ENCODE measurements at regions not wholly inside any gene's neighbourhood (a gene's known extent, or its start where the extent isn't known, plus 50 kb on each side); places are given as distances from the start of the nearest gene placed in this dataset.

- Histone ChIP-seq H3K79me2 (ENCODE audit: insufficient read depth, low read depth) (no peaks in the 10 kb centered on the region), H3K4me1 (ENCODE audit: low read depth, poor library complexity, severe bottlenecking) (no peaks in the 10 kb centered on the region), H3K27ac (no peak overlapping the region), H3K27me3 (ENCODE audit: insufficient read depth, low read depth) (no peaks in the 10 kb centered on the region), H3K4me3 (IDR thresholded peaks at IDR 0.05; ENCODE audit: insufficient read depth, low read depth, low read length) (no peak overlapping the region), H3K36me3 (ENCODE audit: insufficient read depth) (no peaks in the 10 kb centered on the region), H3K9ac (no peak overlapping the region), H4K20me1 (ENCODE audit: insufficient read depth) (no peaks in the 10 kb centered on the region), H3K4me2 (no peak overlapping the region), H2AFZ (ENCODE audit: low read depth) (no peak overlapping the region)
- TF ChIP-seq, protein P1, sequence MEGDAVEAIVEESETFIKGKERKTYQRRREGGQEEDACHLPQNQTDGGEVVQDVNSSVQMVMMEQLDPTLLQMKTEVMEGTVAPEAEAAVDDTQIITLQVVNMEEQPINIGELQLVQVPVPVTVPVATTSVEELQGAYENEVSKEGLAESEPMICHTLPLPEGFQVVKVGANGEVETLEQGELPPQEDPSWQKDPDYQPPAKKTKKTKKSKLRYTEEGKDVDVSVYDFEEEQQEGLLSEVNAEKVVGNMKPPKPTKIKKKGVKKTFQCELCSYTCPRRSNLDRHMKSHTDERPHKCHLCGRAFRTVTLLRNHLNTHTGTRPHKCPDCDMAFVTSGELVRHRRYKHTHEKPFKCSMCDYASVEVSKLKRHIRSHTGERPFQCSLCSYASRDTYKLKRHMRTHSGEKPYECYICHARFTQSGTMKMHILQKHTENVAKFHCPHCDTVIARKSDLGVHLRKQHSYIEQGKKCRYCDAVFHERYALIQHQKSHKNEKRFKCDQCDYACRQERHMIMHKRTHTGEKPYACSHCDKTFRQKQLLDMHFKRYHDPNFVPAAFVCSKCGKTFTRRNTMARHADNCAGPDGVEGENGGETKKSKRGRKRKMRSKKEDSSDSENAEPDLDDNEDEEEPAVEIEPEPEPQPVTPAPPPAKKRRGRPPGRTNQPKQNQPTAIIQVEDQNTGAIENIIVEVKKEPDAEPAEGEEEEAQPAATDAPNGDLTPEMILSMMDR (conservative IDR thresholded peaks at IDR 0.05; ENCODE audit: low read depth, low read length) = no peak
Observed at GRCh38 chr13:109415057-109415456, 371.3 kb downstream of the IRS2 start.

GRCh38 chr13:109412283-109412901, 374.0 kb downstream of the IRS2 start:
- Histone ChIP-seq H3K36me3 (ENCODE audit: insufficient read depth) (no peaks in the 10 kb centered on the region), H3K4me1 (ENCODE audit: low read depth, poor library complexity, severe bottlenecking) (no peaks in the 10 kb centered on the region), H3K79me2 (ENCODE audit: insufficient read depth, low read depth) (no peaks in the 10 kb centered on the region), H3K9ac (no peak overlapping the region), H4K20me1 (ENCODE audit: insufficient read depth) (no peaks in the 10 kb centered on the region), H3K27ac (no peak overlapping the region), H3K4me3 (IDR thresholded peaks at IDR 0.05; ENCODE audit: insufficient read depth, low read depth, low read length) (no peak overlapping the region), H3K4me2 (no peak overlapping the region), H3K27me3 (ENCODE audit: insufficient read depth, low read depth) (no peaks in the 10 kb centered on the region), H2AFZ (ENCODE audit: low read depth) (no peak overlapping the region)
- TF ChIP-seq, protein P1 (conservative IDR thresholded peaks at IDR 0.05; ENCODE audit: low read depth, low read length) = no peak

DNA sequence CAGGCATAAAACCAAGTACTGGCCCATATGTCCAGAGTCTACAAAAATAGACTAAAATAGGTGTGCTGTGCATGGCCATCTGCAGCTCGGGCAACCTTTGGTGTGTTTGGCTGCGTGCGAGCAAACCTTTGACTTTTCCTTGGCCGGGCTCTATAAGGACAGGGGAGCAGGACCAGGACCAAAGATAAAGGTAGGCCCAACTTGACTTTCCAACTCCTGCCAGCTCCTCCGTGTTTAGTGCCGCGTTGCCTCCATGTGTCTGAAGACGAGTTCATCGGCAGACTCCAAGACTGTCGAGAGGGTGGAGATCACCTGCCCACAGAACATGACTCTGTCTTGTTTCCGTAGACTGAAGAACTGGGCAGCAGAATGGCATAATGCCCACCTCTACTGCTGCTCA, 375.5 kb downstream of the IRS2 start:
- Histone ChIP-seq H3K27me3 (ENCODE audit: insufficient read depth, low read depth) (no peaks in the 10 kb centered on the region), H4K20me1 (ENCODE audit: insufficient read depth) (no peaks in the 10 kb centered on the region), H3K4me2 (no peak overlapping the region), H3K27ac (no peak overlapping the region), H2AFZ (ENCODE audit: low read depth) (no peak overlapping the region), H3K4me1 (ENCODE audit: low read depth, poor library complexity, severe bottlenecking) (no peaks in the 10 kb centered on the region), H3K4me3 (IDR thresholded peaks at IDR 0.05; ENCODE audit: insufficient read depth, low read depth, low read length) (no peak overlapping the region), H3K9ac (no peak overlapping the region), H3K79me2 (ENCODE audit: insufficient read depth, low read depth) (no peaks in the 10 kb centered on the region), H3K36me3 (ENCODE audit: insufficient read depth) (no peaks in the 10 kb centered on the region)
- TF ChIP-seq, protein P1 (conservative IDR thresholded peaks at IDR 0.05; ENCODE audit: low read depth, low read length) = no peak

DNA sequence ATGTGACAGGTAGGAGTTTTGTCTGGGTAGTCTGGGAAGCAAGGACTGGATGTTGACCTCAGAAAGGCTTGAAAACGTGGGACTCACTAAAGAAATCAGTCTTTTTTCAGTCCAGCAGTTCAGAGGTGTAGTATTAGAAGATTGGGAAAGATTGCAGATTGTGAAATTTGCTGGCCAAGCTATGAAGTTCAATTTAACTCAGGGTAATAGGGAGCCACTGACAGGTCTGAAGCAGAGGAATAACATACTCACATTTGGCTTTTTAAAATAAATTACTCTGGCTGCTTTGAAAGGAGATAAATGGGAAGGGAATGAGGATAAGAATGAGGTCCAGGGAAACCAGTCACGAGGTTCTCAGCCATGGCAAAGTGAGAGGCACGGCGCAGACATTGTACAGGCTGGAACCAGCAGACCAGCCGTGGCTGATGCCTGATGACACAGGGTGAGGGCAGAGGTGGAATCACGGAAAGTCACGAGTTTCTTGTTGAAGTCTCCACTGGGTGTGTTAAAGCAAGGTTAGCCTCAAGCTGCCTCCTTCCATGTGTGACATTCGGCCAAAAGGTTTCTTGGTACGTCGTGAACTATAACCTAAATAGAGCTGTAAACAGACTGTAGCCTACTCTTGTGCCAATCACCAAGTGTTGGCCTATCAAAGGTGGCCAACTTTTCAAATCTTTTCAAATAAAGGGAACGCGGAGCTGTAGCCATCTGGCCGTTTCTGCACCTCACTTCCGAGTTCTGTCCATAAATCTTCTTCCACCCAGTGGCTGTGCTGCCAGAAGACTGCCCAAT, 377.6 kb downstream of the IRS2 start:
- Histone ChIP-seq H3K4me3 (IDR thresholded peaks at IDR 0.05; ENCODE audit: insufficient read depth, low read depth, low read length) (no peak overlapping the region), H3K4me1 (ENCODE audit: low read depth, poor library complexity, severe bottlenecking) (no peaks in the 10 kb centered on the region), H4K20me1 (ENCODE audit: insufficient read depth) (no peaks in the 10 kb centered on the region), H3K27me3 (ENCODE audit: insufficient read depth, low read depth) (no peaks in the 10 kb centered on the region), H3K27ac (no peak overlapping the region), H3K36me3 (ENCODE audit: insufficient read depth) (no peaks in the 10 kb centered on the region), H3K79me2 (ENCODE audit: insufficient read depth, low read depth) (no peaks in the 10 kb centered on the region), H3K9ac (no peak overlapping the region), H2AFZ (ENCODE audit: low read depth) (no peak overlapping the region), H3K4me2 (no peak overlapping the region)
- TF ChIP-seq, protein P1 (conservative IDR thresholded peaks at IDR 0.05; ENCODE audit: low read depth, low read length) = no peak
